ENCODE measurements at regions not wholly inside any gene's neighbourhood (a gene's known extent, or its start where the extent isn't known, plus 50 kb on each side); places are given as distances from the start of the nearest gene placed in this dataset. TPM values are rescaled to one million over a fixed set of nuclear protein-coding genes. Genes with fewer than 3 reads are reported as not detected.

Small RNAs in the stretch of these regions (small RNA-seq; reads per million reads assigned to genes)
- not detected for gene RNU6-184P (ENCODE audit: insufficient read length, low read depth, low replicate concordance)
